ENCODE measurements at regions not wholly inside any gene's neighbourhood (a gene's known extent, or its start where the extent isn't known, plus 50 kb on each side); places are given as distances from the start of the nearest gene placed in this dataset.
A peak's percentile ranks its signal among the peaks of the same experiment; 100 is the strongest.
"Not testable (repeated sequence)": the region's sequence is repeated elsewhere in the genome, so short reads cannot be mapped to it uniquely, and the experiment has no call there.

GRCh38 chr17:33950061-33950460, 305.0 kb upstream of the CCL2 start:
- no peak for DNase-seq

DNA sequence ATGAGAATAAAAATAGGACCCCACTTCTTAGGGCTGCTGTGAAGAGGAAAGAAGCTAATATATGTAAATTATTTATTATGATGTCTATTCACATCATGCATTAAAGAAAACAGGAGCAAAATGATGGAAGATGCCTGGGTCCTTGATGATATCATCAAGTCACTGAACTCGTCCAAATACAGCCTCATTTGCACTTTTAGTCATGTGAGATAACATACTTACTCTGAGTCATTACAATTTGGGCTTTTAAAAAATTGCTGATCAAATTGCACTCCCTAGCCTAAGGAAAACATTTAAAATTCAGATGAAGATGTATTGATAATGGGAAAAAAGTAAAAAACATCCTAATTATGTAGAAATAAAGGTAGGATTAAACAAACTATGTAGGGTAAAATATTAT, 302.7 kb upstream of the CCL2 start:
- DNase-seq, result no peak

DNA sequence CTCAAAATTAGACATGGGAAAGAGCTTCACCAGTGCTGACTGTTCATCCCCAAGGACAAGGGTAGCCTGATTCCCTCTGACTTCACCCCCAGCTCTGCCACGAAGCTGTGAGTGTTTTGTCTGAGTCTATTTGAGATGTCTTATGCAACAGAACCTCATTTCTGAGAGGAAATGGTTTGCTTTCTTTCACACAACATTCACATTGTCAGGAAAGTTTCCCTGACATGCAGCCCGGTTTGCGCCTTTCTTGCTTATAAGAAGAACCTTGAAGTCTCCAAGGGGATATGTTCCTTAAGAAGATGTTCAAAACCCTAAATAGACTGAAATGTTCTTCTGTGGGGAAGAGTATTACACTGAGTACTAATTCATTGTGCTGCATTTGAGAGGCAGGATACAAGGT, 300.5 kb upstream of the CCL2 start:
- no peak for DNase-seq

DNA sequence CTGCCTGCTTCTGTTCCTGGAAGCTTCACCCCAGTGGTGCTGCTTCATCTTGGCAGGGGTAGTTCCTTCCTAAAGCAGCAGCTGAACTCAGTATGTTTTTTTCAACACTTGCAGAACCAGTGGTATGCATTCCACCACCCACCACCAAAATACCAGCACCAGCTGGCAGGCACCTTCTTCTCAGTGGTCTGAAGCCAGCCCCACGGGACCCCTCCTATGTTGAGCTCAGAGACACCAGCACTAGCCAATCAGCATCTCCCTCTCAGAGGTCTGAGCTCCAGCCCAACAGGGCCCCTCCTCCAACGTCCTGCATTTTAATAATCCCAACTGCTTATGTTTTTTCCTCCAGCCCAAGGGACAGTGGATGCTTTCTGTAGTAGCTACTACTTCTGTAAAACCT, 299.6 kb upstream of the CCL2 start:
- DNase-seq, result no peak

- DNase-seq, result not testable (repeated sequence)
These were observed 296.0 kb upstream of the CCL2 start for GRCh38 chr17:33959098-33959497.

DNA sequence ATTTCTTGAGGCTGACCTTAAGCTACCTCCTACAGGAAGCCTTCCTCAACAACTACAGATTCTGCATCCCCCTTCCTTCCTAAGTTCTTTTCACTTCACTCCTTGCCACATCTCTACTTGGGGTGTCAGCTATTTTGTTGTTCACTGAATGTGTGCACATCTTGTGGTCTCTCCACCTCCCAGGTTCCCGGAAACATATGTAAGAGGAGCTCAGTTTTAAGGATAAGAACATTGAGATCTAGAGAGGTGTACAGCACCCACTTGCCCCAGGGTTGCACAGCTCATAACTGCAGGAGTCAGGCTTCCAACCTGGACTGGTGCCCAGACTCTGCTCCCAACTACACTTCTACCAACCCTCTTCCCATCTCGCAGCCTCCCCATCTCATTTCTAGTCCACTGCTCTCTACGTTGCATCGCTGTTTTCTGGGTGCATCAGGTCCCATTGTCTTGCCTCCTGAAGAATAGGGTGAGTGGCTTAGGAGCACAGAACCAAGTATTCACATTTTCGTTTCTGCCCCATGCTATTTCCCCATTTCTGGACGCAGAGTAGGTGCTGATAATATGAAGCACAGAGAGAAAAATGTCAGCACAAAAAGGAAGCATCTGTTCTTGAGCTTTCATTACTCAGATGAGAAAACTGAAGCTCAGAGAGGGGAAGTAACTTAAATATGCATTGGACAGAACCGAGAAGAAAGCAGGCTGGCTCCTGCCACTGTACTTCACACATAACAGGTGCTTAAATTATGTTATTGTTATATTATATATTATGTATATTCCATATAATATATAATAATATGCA, 292.0 kb upstream of the CCL2 start:
- no peak for DNase-seq

GRCh38 chr17:33964344-33964979, 290.6 kb upstream of the CCL2 start:
- DNase-seq, result peak; percentile 34

DNA sequence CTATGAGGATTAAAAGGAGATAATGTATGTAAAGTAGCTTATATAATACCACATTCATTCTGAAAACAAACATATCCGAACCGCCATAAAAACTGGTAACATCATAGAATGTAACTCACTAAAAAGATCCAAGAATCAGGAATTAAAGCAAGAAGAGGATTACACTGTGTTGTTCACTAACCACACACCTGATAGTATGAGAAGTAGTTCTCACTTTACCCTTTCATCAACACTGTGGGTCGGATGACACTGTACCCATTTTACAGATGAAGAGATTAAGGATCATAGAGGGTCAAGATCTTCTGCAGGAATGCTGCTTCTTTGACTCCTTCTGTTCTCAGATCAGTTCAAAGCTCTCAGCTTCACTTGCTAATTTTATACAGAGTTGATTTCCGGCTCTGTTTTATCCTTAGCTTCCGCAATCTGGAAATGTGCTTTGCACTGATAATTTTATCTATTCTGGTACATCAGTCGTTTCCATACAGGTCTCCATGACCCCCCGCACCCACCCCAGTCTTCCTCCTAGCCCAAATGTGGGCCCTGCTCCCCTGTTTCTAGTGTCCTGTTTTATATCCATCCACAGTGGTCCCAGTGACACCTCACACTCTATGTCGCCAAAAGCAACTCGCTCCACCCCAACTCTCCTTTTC, 288.6 kb upstream of the CCL2 start:
- no peak for DNase-seq

GRCh38 chr17:33967608-33968349, 287.3 kb upstream of the CCL2 start:
- DNase-seq, result no peak

GRCh38 chr17:33968350-33969044, 286.6 kb upstream of the CCL2 start:
- DNase-seq, result no peak

DNA sequence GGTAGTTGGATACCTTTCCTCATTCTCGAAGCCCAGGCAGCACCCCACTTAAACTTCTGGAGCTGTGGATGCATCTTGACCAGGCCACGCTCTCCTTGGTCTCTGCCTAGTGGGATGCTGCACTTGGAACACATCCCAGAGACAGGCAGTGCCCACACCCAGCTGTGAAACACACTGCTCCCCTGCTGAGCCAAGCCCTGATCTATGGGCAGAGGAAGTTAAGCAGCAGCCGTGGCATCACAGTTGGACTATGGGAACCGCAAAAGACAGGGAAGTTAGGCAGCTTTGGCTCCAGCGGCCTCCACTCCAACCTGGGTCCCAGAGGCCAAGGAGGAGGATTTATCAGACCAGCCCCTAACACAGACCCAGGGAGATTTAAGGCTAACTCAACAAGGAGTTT, 284.8 kb upstream of the CCL2 start:
- no peak for DNase-seq

DNA sequence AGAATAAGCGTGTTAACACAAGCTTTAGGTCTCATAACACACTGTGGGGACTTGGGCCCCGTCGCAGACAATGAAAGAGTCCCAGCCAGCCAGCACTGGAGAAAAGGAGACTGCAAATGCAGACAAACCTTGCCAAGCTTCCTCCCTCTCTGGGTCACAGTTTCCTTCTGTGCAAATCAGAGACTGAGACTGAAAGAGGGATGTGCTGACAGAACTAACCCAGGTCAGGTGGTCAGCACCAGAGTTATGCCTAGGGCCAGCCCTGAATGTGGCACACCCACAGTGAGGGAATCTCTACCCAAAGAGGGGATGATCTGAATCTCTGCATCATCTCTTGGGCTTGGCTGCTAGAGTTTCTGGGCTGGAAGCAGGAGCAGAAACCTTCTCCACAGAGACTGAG, 282.3 kb upstream of the CCL2 start:
- no peak for DNase-seq

GRCh38 chr17:33973491-33973890, 281.6 kb upstream of the CCL2 start:
- no peak for DNase-seq

DNA sequence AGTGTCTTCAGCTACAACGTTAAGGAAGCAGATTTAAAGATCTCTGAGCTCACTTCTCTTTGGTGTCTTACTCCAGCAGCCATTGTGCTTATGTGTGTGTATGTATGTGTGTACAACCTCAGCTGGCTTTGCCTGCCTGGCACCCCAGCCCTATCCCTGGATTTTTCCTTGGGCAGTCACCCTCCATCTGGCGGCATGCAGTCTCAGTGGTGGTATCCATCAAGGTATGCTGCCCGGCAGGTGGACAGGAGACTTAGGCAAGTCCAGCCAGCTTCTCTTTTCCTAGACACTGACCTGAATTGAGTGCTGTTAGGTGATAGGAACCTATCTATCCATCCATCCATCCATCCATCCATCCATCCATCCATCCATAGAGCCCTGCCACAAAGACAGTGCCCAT, 280.8 kb upstream of the CCL2 start:
- DNase-seq, result no peak

GRCh38 chr17:33976831-33977230, 278.3 kb upstream of the CCL2 start:
- no peak for DNase-seq

DNA sequence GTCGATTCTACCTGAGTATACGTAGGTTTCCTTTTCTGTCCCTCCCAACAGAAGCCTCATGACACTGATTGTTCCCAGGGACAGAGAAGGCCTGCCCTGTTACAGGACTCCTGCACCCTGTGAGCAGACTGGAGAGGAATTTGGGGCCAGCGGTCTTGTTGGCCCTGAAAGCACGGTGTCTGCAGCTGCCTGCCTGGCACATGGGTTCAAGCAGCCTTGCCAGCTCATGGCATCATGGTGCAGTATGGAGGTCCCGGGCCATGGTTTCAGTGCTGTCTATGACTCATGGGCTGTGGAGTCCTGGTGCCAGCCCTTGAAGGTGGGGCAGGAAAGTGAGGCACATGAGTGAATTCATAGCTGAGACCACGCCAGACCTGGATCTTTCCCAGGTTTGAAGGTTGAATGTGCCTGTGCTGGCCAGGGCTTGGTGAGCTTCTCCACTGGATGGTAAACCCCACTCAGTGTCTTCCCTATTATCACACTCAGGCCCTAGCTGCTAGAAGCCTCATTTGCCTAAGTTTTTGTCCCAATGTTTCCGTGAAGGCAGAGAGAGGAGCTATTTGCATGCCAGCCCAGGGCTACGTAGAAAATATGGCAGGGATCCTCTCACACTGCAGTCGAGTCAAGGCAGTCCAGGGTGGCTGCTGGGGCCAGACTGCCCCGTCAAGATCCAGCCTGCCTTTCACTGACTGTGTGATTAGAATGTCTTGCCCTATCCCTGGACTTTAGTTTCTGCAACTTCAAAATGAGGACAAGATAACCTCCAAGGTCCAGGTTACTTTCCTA, 277.2 kb upstream of the CCL2 start:
- no peak for DNase-seq

GRCh38 chr17:33978889-33979288, 276.2 kb upstream of the CCL2 start:
- DNase-seq, result no peak

DNA sequence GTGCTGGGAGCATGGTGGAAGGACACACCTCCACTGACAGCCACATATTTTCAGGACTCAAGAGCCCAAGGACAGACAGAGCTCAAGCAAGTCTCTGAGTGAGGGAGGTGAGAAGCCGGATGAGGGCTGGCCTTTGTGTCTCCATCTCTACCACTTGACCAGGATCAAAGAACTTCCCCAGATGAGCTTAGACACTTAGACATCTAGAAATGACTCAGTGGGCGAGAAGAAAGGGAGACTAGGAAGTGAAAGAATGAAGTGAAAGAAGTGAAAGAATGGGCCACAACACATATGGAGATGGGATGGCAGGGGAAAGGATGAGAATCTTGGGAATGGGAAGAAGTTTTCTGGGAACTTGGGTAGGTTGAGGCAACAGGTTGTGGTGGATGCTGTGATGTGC, 274.9 kb upstream of the CCL2 start:
- DNase-seq, result no peak

DNA sequence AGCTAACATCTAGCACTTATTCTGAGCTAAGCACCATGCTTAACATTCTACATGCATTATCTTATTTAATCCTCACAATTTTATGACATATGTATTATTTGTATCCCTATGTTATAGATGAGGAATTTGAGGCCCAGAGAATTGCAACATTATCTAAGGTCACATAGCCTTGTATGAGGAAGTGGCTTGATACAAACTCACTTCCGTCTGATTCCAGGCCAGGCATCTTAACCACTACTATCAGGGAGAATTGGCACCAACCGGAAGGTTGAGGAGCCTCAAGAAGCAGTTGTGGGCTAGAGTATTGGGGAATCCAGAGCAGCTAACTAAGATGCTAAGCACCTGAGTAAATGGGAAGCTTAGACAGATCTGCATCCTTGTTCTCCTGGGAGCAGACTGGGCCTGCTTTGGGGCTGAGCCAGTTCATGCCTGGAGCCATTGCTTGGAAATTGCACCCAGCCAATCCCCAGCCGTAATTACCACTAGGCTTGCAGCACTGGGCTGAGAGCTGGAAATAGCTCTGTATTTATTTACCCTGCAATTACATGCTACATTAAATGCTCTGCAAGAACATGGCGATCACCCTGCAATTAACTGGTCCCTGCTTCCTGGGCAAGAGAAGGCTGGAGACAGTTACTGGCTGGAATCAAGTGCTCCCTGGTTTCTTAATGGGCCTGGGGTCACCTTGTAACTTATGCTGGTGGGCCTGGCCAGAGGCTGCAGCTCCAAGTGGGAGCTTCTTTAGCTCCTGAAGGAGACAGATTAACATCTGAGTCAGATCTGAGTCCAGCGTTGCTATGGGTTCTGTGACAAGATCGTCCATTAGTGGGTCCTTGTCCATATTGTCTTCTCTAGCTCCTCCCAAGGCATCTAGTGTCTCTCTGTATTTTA, 273.1 kb upstream of the CCL2 start:
- no peak for DNase-seq

GRCh38 chr17:33982909-33983308, 272.2 kb upstream of the CCL2 start:
- no peak for DNase-seq
